WTC11 (cell line): ENCODE measurements at regions not wholly inside any gene's neighbourhood (a gene's known extent, or its start where the extent isn't known, plus 50 kb on each side); places are given as distances from the start of the nearest gene placed in this dataset.

Experiments
- ESRRA ChIP-seq: sonication (generic); formaldehyde crosslinking; IDR thresholded peaks from 2 replicates; pipeline ENCODE4 v1.8.1; 2022; ENCODE audit warnings: mild to moderate bottlenecking, missing genetic modification reagents, borderline replicate concordance
- SMAD3 ChIP-seq: sonication (generic); formaldehyde crosslinking; IDR thresholded peaks from 2 replicates; pipeline ENCODE4 v1.8.0; 2022; ENCODE audit warnings: missing genetic modification reagents, mild to moderate bottlenecking, borderline replicate concordance
- TF ChIP-seq, protein P1 (sequence below): fragments of 200-600 bp; IDR thresholded peaks from 2 replicates; pipeline ENCODE4 v1.8.0; 2022; ENCODE audit warnings: antibody characterized with exemption
- TF ChIP-seq, protein P2 (sequence below): sonication (generic); formaldehyde crosslinking; IDR thresholded peaks from 2 replicates; pipeline ENCODE4 v1.8.1; 2022; ENCODE audit warnings: mild to moderate bottlenecking, moderate library complexity, missing genetic modification reagents
- TF ChIP-seq, protein P3 (sequence below): sonication (generic); formaldehyde crosslinking; IDR thresholded peaks from 2 replicates; pipeline ENCODE4 v1.8.0; 2022; ENCODE audit warnings: mild to moderate bottlenecking, missing genetic modification reagents
- TF ChIP-seq, protein P4 (sequence below): sonication (generic); formaldehyde crosslinking; IDR thresholded peaks from 2 replicates; pipeline ENCODE4 v1.8.1; 2023; ENCODE audit warnings: mild to moderate bottlenecking, missing genetic modification reagents, moderate library complexity
- TF ChIP-seq, protein P5 (sequence below): fragments of 250-450 bp; sonication (Bioruptor Pico); conservative IDR thresholded peaks from 2 replicates; pipeline ENCODE4 v1.9.0; 2021; ENCODE audit warnings: mild to moderate bottlenecking

DNA sequence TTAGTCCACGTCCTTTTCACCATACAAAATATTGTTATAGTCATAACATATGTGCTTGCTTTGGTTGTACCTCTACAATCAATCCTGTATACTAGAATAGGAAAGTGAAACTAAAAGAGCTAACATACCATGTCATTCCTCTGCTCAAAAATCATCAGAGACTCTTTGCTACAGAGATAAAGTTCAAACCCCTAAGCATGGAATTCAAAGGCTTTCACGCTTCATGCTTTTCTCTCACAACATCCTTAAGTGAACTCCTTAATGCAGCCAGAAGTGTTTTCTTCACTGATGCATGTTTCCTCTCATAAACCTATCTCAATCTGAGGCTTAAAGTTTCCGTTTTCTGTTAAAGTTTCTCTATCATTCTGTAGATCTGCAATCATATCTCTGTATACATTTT lies 744.6 kb upstream of the IGFBP7 start:
- TF ChIP-seq, protein P1, sequence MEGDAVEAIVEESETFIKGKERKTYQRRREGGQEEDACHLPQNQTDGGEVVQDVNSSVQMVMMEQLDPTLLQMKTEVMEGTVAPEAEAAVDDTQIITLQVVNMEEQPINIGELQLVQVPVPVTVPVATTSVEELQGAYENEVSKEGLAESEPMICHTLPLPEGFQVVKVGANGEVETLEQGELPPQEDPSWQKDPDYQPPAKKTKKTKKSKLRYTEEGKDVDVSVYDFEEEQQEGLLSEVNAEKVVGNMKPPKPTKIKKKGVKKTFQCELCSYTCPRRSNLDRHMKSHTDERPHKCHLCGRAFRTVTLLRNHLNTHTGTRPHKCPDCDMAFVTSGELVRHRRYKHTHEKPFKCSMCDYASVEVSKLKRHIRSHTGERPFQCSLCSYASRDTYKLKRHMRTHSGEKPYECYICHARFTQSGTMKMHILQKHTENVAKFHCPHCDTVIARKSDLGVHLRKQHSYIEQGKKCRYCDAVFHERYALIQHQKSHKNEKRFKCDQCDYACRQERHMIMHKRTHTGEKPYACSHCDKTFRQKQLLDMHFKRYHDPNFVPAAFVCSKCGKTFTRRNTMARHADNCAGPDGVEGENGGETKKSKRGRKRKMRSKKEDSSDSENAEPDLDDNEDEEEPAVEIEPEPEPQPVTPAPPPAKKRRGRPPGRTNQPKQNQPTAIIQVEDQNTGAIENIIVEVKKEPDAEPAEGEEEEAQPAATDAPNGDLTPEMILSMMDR, result no peak
- TF ChIP-seq, protein P2, sequence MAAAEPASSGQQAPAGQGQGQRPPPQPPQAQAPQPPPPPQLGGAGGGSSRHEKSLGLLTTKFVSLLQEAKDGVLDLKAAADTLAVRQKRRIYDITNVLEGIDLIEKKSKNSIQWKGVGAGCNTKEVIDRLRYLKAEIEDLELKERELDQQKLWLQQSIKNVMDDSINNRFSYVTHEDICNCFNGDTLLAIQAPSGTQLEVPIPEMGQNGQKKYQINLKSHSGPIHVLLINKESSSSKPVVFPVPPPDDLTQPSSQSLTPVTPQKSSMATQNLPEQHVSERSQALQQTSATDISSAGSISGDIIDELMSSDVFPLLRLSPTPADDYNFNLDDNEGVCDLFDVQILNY (CRISPR knock-in tag), result no peak
- TF ChIP-seq, protein P3, sequence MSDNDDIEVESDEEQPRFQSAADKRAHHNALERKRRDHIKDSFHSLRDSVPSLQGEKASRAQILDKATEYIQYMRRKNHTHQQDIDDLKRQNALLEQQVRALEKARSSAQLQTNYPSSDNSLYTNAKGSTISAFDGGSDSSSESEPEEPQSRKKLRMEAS, result no peak
- no peak for TF ChIP-seq ESRRA
- TF ChIP-seq, protein P4, sequence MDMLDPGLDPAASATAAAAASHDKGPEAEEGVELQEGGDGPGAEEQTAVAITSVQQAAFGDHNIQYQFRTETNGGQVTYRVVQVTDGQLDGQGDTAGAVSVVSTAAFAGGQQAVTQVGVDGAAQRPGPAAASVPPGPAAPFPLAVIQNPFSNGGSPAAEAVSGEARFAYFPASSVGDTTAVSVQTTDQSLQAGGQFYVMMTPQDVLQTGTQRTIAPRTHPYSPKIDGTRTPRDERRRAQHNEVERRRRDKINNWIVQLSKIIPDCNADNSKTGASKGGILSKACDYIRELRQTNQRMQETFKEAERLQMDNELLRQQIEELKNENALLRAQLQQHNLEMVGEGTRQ (CRISPR knock-in tag), result no peak
- TF ChIP-seq, protein P5, sequence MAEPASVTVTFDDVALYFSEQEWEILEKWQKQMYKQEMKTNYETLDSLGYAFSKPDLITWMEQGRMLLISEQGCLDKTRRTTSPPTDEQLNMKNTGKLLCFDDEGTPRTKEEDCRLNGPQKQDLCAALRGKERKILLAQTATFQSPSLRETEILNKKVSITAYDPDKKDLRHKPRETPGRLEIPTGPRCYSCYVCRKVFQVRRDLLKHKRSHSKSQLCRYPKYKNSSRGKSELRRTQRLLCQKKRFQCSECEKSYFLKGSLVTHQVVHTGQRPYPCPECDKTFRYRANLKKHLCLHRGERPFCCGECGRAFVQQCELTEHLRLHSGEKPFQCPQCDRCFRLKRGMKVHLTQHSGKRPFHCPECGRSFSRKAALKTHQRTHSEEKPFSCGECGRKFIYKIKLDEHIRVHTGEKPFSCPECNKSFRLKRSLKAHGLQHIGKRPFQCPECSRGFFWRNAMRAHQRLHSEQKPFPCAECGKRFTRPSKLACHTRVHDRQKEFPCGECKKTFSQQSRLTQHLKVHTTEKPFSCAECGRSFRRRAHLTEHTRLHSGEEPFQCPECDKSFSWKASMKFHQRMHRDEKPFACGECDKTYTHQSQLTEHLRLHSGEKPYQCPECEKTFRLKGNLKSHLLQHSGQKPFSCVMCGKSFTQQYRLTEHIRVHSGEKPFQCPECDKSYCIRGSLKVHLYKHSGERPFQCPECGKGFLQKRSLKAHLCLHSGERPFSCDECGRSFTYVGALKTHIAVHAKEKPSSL (CRISPR knock-in tag), result no peak
- TF ChIP-seq SMAD3 (CRISPR knock-in tag), result no peak
